Natural killer cell (primary cell): ENCODE measurements at regions not wholly inside any gene's neighbourhood (a gene's known extent, or its start where the extent isn't known, plus 50 kb on each side); places are given as distances from the start of the nearest gene placed in this dataset.

ENCODE experiments used
- ATAC-seq, 3 donors: fragments of 150-1000 bp in 2 of 3; fragments of 200-7000 bp in 1 of 3; cut with Tn5 transposase; 1 replicate in 1 of 3; 2 replicates in 2 of 3; pipeline ENCODE4 v1.10.0; 2021; ENCODE audit warnings: mild to moderate bottlenecking in 2 of 3, moderate library complexity in 2 of 3
- DNase-seq, 2 donors: peaks; one replicate each; pipeline versions ENCODE4 v3.0.0 to v3.0.0-alpha.2; 2013 to 2021; ENCODE audit warnings: mixed read lengths in 1 of 2
- H3K27ac ChIP-seq: one replicate; pipeline ENCODE4 v1.5.1; 2013; ENCODE audit warnings: mild to moderate bottlenecking, low read length
- H3K27me3 ChIP-seq: one replicate; pipeline ENCODE4 v1.6.1; 2013; ENCODE audit warnings: low read length; ENCODE audit not compliant: control insufficient read depth, insufficient read depth
- H3K36me3 ChIP-seq: one replicate; pipeline ENCODE4 v1.6.1; 2013; ENCODE audit warnings: low read length; ENCODE audit not compliant: control insufficient read depth, insufficient read depth
- H3K4me1 ChIP-seq: one replicate; pipeline ENCODE4 v1.6.1; 2013; ENCODE audit warnings: low read length; ENCODE audit not compliant: control insufficient read depth, insufficient read depth
- H3K4me3 ChIP-seq: one replicate; pipeline ENCODE4 v1.5.1; 2013; ENCODE audit warnings: low read length
- H3K9me3 ChIP-seq: one replicate; pipeline ENCODE4 v1.6.1; 2013; ENCODE audit warnings: low read length; ENCODE audit not compliant: control insufficient read depth, insufficient read depth
- H3K27ac Mint-ChIP-seq, 2 donors: one replicate each; pipeline ENCODE4 v1.8.0; 2022; ENCODE audit warnings: mild to moderate bottlenecking in 2 of 2, mixed read lengths in 2 of 2, moderate library complexity in 1 of 2
- H3K27me3 Mint-ChIP-seq, 2 donors: one replicate each; pipeline ENCODE4 v1.8.0; 2022; ENCODE audit warnings: low read depth in 2 of 2, mixed read lengths in 2 of 2
- H3K36me3 Mint-ChIP-seq: one replicate; pipeline ENCODE4 v1.8.0; 2022; ENCODE audit warnings: mixed read lengths
- H3K4me1 Mint-ChIP-seq, 2 donors: one replicate each; pipeline ENCODE4 v1.8.0; 2022; ENCODE audit warnings: mixed read lengths in 2 of 2
- H3K4me3 Mint-ChIP-seq: one replicate; pipeline ENCODE4 v1.8.0; 2022; ENCODE audit warnings: mild to moderate bottlenecking, moderate library complexity, mixed read lengths
- H3K9me3 Mint-ChIP-seq, 2 donors: one replicate each; pipeline ENCODE4 v1.8.0; 2022; ENCODE audit warnings: mixed read lengths in 2 of 2
- WGBS: methylation state at CpG from one replicate; pipeline ENCODE4 v1.1.7; 2013; ENCODE audit warnings: missing lambda C conversion rate; ENCODE audit not compliant: insufficient coverage; 5-methylcytosine and 5-hydroxymethylcytosine counted together
- intact Hi-C: fragments of 100-400 bp; cut with micrococcal nuclease; formaldehyde crosslinking; loops from one replicate; pipeline ENCODE4 v1.14.2; 2022
- TF ChIP-seq, protein P1 (sequence below): fragments of 200-600 bp; IDR thresholded peaks from one replicate; pipeline ENCODE4 v1.8.0; 2022; ENCODE audit warnings: antibody characterized with exemption

- Mint-ChIP-seq H3K27ac (no peak overlapping the region), H3K4me3 (no peak overlapping the region), H3K9me3 (peaks cover 0 to 5% of the 10 kb centered on the region in 2 donors), H3K27me3 (peaks cover 0 to 2% of the 10 kb centered on the region in 2 donors), H3K36me3 (no peaks in the 10 kb centered on the region), H3K4me1 (no peaks in the 10 kb centered on the region)
- TF ChIP-seq, protein P1, sequence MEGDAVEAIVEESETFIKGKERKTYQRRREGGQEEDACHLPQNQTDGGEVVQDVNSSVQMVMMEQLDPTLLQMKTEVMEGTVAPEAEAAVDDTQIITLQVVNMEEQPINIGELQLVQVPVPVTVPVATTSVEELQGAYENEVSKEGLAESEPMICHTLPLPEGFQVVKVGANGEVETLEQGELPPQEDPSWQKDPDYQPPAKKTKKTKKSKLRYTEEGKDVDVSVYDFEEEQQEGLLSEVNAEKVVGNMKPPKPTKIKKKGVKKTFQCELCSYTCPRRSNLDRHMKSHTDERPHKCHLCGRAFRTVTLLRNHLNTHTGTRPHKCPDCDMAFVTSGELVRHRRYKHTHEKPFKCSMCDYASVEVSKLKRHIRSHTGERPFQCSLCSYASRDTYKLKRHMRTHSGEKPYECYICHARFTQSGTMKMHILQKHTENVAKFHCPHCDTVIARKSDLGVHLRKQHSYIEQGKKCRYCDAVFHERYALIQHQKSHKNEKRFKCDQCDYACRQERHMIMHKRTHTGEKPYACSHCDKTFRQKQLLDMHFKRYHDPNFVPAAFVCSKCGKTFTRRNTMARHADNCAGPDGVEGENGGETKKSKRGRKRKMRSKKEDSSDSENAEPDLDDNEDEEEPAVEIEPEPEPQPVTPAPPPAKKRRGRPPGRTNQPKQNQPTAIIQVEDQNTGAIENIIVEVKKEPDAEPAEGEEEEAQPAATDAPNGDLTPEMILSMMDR: no peak
- H3K4me3 ChIP-seq: no peak overlapping the region
- H3K27me3 ChIP-seq: no peaks in the 10 kb centered on the region
- H3K36me3 ChIP-seq: no peaks in the 10 kb centered on the region
- intact Hi-C loops: no loop called here
- H3K27ac ChIP-seq: no peak overlapping the region
- no peak for ATAC-seq
- WGBS: 84% methylated on average over 6 of the region's 7 CpGs
- no peaks in the 10 kb centered on the region for H3K9me3 ChIP-seq
- no peak for DNase-seq
- no peaks in the 10 kb centered on the region for H3K4me1 ChIP-seq
Observed at GRCh38 chr13:109933476-109933875, 147.1 kb upstream of the IRS2 start.

DNA sequence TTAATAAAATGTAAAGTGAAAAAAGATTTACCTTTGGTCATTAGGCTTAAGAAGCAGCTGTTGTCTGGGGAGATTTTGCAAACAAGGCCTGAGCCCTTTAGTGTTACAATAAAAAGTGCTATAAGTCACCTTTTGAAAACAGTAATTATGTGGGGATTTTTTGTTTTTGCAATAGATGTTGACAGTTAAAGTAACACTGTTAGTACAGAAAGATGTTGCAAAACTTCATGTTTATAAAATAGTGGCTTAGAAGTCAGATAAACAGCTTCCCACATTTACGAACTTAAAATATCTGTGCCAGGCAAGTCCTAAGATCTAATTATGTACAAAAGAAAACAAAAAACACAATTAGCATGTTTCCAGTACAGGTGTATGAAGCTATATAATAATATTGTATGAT lies 138.0 kb upstream of the IRS2 start:
- Histone ChIP-seq H3K27me3 (no peaks in the 10 kb centered on the region), H3K4me3 (no peak overlapping the region), H3K4me1 (no peaks in the 10 kb centered on the region), H3K9me3 (no peaks in the 10 kb centered on the region), H3K27ac (no peak overlapping the region), H3K36me3 (no peaks in the 10 kb centered on the region)
- no peaks in the 10 kb centered on the region for H3K9me3 Mint-ChIP-seq
- no peak overlapping the region for H3K4me3 Mint-ChIP-seq
- peaks cover 0 to 9% of the 10 kb centered on the region in 2 donors for H3K27me3 Mint-ChIP-seq
- no peak for DNase-seq
- WGBS: no CpG with 5 or more reads among the region's 1 CpG
- no peak for ATAC-seq
- H3K36me3 Mint-ChIP-seq: no peaks in the 10 kb centered on the region
- intact Hi-C loops: no loop called here
- no peaks in the 10 kb centered on the region for H3K4me1 Mint-ChIP-seq
- no peak overlapping the region for H3K27ac Mint-ChIP-seq
- TF ChIP-seq, protein P1: no peak

DNA sequence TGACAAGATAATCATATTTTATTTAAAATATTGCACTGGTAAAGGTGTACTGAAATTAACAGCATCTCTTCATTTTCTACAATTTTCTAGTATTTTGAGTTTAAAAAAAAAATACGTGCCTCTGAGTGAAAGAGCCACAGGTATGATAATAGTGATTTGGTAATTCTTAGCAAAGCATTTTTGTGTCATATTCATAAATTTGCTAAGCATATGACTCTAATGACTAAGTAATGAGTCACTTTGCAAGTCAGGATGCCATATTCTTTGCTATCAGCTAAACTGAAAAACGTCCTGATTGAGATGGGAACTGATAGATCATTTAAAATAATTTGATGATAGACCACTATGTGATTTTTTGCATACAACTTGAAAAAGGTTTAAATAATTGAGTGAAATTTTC lies 136.1 kb upstream of the IRS2 start:
- H3K4me1 Mint-ChIP-seq: no peaks in the 10 kb centered on the region
- no peaks in the 10 kb centered on the region for H3K36me3 Mint-ChIP-seq
- no peak overlapping the region for H3K27ac Mint-ChIP-seq
- Histone ChIP-seq H3K4me3 (no peak overlapping the region), H3K4me1 (no peaks in the 10 kb centered on the region), H3K36me3 (no peaks in the 10 kb centered on the region), H3K27ac (no peak overlapping the region), H3K9me3 (no peaks in the 10 kb centered on the region), H3K27me3 (no peaks in the 10 kb centered on the region)
- no peaks in the 10 kb centered on the region for H3K9me3 Mint-ChIP-seq
- intact Hi-C loops: no loop called here
- peaks cover 0 to 9% of the 10 kb centered on the region in 2 donors for H3K27me3 Mint-ChIP-seq
- H3K4me3 Mint-ChIP-seq: no peak overlapping the region
- TF ChIP-seq, protein P1: no peak
- 69% methylated on average over 1 of the region's 2 CpGs for WGBS
- DNase-seq (no peak), ATAC-seq (no peak)

- Mint-ChIP-seq H3K27me3 (peaks cover 0 to 7% of the 10 kb centered on the region in 2 donors), H3K36me3 (no peaks in the 10 kb centered on the region), H3K4me3 (no peak overlapping the region), H3K4me1 (no peaks in the 10 kb centered on the region), H3K9me3 (no peaks in the 10 kb centered on the region), H3K27ac (no peak overlapping the region)
- Histone ChIP-seq H3K27ac (no peak overlapping the region), H3K27me3 (no peaks in the 10 kb centered on the region), H3K4me3 (no peak overlapping the region), H3K36me3 (no peaks in the 10 kb centered on the region), H3K4me1 (no peaks in the 10 kb centered on the region), H3K9me3 (no peaks in the 10 kb centered on the region)
- TF ChIP-seq, protein P1: no peak
- WGBS: 91% methylated on average over 2 of the region's 4 CpGs
- no peak for DNase-seq
- intact Hi-C loops: no loop called here
- ATAC-seq: no peak
Observed at GRCh38 chr13:109919715-109920375, 133.5 kb upstream of the IRS2 start.
